Ascending aorta (tissue), 2 donors: ENCODE measurements at regions not wholly inside any gene's neighbourhood (a gene's known extent, or its start where the extent isn't known, plus 50 kb on each side); places are given as distances from the start of the nearest gene placed in this dataset.

Source experiments
- DNase-seq, 2 donors: peaks; one replicate each; pipeline ENCODE4 v3.0.0-alpha.2; 2019; ENCODE audit warnings: low spot score in 2 of 2
- H3K27ac ChIP-seq, 2 donors: fragments of 200-600 bp; sonication (generic); one replicate each; pipeline ENCODE4 v1.5.1; 2016 to 2017; ENCODE audit warnings: mild to moderate bottlenecking in 1 of 2
- H3K27me3 ChIP-seq: fragments of 200-600 bp; sonication (generic); one replicate; pipeline ENCODE4 v1.5.1; 2017
- H3K36me3 ChIP-seq, 2 donors: fragments of 200-600 bp; sonication (generic); one replicate each; pipeline ENCODE4 v1.5.1; 2016
- H3K4me1 ChIP-seq, 2 donors: fragments of 200-600 bp; sonication (generic); one replicate each; pipeline ENCODE4 v1.5.1; 2016 to 2017; ENCODE audit warnings: mild to moderate bottlenecking in 1 of 2
- H3K4me3 ChIP-seq, 2 donors: fragments of 200-600 bp; sonication (generic); one replicate each; pipeline ENCODE4 v1.5.1; 2016 to 2017; ENCODE audit warnings: mild to moderate bottlenecking in 1 of 2
- H3K9me3 ChIP-seq, 2 donors: fragments of 200-600 bp; sonication (generic); one replicate each; pipeline ENCODE4 v1.5.1; 2016
- CTCF ChIP-seq, 3 experiments: fragments of 200-600 bp in 2 of 3; fragments of 450-650 bp in 1 of 3; sonication (generic) in 2 of 3; IDR thresholded peaks; one replicate each; pipeline ENCODE4 v1.5.1; 2016 to 2019; ENCODE audit warnings: antibody characterized with exemption in 3 of 3, mild to moderate bottlenecking in 1 of 3, moderate library complexity in 1 of 3
- intact Hi-C: fragments of 100-400 bp; cut with DNase I; formaldehyde crosslinking; loops from one replicate; pipeline ENCODE4 v1.15.1; 2023

GRCh38 chr1:187638733-187639434 lies 810.1 kb downstream of the PLA2G4A start:
- intact Hi-C loops = no loop called here
- H3K9me3 ChIP-seq = no peaks in the 10 kb centered on the region
- TF ChIP-seq CTCF (IDR thresholded peaks at IDR 0.05) = no peak
- no peaks in the 10 kb centered on the region for H3K36me3 ChIP-seq
- H3K27ac ChIP-seq = no peak overlapping the region
- H3K27me3 ChIP-seq = no peaks in the 10 kb centered on the region
- H3K4me3 ChIP-seq = no peak overlapping the region
- no peak for DNase-seq
- no peaks in the 10 kb centered on the region for H3K4me1 ChIP-seq

GRCh38 chr1:187641015-187641414 lies 812.3 kb downstream of the PLA2G4A start:
- Histone ChIP-seq H3K27ac (no peak overlapping the region), H3K4me1 (no peaks in the 10 kb centered on the region), H3K9me3 (no peaks in the 10 kb centered on the region), H3K27me3 (no peaks in the 10 kb centered on the region), H3K4me3 (no peak overlapping the region), H3K36me3 (no peaks in the 10 kb centered on the region)
- no peak for DNase-seq
- no peak for TF ChIP-seq CTCF (IDR thresholded peaks at IDR 0.05)
- intact Hi-C loops = no loop called here

GRCh38 chr1:187641463-187641862 lies 812.7 kb downstream of the PLA2G4A start:
- Histone ChIP-seq H3K27me3 (no peaks in the 10 kb centered on the region), H3K4me1 (no peaks in the 10 kb centered on the region), H3K36me3 (no peaks in the 10 kb centered on the region), H3K27ac (no peak overlapping the region), H3K9me3 (no peaks in the 10 kb centered on the region), H3K4me3 (no peak overlapping the region)
- intact Hi-C loops = no loop called here
- TF ChIP-seq CTCF (IDR thresholded peaks at IDR 0.05) = no peak
- no peak for DNase-seq

GRCh38 chr1:187641907-187642306 lies 813.2 kb downstream of the PLA2G4A start:
- intact Hi-C loops = no loop called here
- DNase-seq = no peak

GRCh38 chr1:187645651-187646050 lies 816.9 kb downstream of the PLA2G4A start:
- Histone ChIP-seq H3K36me3 (no peaks in the 10 kb centered on the region), H3K27me3 (no peaks in the 10 kb centered on the region), H3K4me3 (no peak overlapping the region), H3K27ac (no peak overlapping the region), H3K4me1 (no peaks in the 10 kb centered on the region), H3K9me3 (no peaks in the 10 kb centered on the region)
- intact Hi-C loops = no loop called here
- no peak for DNase-seq
- no peak for TF ChIP-seq CTCF (IDR thresholded peaks at IDR 0.05)

More at GRCh38 chr1:187641907-187642306, 813.2 kb downstream of the PLA2G4A start:
- Histone ChIP-seq H3K36me3 (no peaks in the 10 kb centered on the region), H3K4me3 (no peak overlapping the region), H3K27me3 (no peaks in the 10 kb centered on the region), H3K9me3 (no peaks in the 10 kb centered on the region), H3K27ac (no peak overlapping the region), H3K4me1 (no peaks in the 10 kb centered on the region)
- no peak for TF ChIP-seq CTCF (IDR thresholded peaks at IDR 0.05)
